Panc1 (cell line): ENCODE measurements at regions not wholly inside any gene's neighbourhood (a gene's known extent, or its start where the extent isn't known, plus 50 kb on each side); places are given as distances from the start of the nearest gene placed in this dataset.
A peak's percentile ranks its signal among the peaks of the same experiment; 100 is the strongest.

Source experiments
- ATAC-seq: fragments of 200-7000 bp; cut with Tn5 transposase; 2 replicates; pipeline ENCODE4 v1.9.1; 2020; ENCODE audit warnings: mild to moderate bottlenecking, moderate library complexity
- BruUV-seq: library from RNA; stranded (reverse); fragments of 400-500 nt; replicated peaks from 2 replicates; lab custom pipeline; 2021; lab: Mats Ljungman, UMichigan
- CTCF ChIA-PET: fragments of 300-600 bp; sonication (Branson Sonifier 250); formaldehyde crosslinking; loops from one replicate; lab custom pipeline; 2022; ENCODE audit warnings: antibody characterized with exemption; lab: Charles Lee
- POLR2A ChIA-PET: fragments of 300-600 bp; sonication (Branson Sonifier 250); formaldehyde crosslinking; loops from one replicate; lab custom pipeline; 2022; ENCODE audit warnings: antibody characterized with exemption; lab: Charles Lee
- DNase-seq: peaks from one replicate; pipeline ENCODE4 v3.0.0-alpha.2; 2010; ENCODE audit warnings: low read depth, low spot score
- H3K27ac ChIP-seq: 2 replicates; pipeline ENCODE4 v1.5.1; 2011; ENCODE audit warnings: mild to moderate bottlenecking, low read length, inconsistent platforms
- H3K27me3 ChIP-seq: fragments of 200-500 bp; sonication (Bioruptor generic); 2 replicates; pipeline ENCODE4 v1.6.0; 2014; ENCODE audit warnings: low read length, inconsistent platforms; ENCODE audit not compliant: control insufficient read depth, insufficient read depth
- H3K36me3 ChIP-seq: fragments of 200-500 bp; sonication (Bioruptor generic); 2 replicates; pipeline ENCODE4 v1.5.1; 2014; ENCODE audit warnings: inconsistent platforms, mild to moderate bottlenecking, low read length, moderate library complexity; ENCODE audit not compliant: control insufficient read depth, insufficient read depth
- H3K4me1 ChIP-seq: 2 replicates; pipeline ENCODE4 v1.5.1; 2011; ENCODE audit warnings: inconsistent platforms, mild to moderate bottlenecking, low read length, moderate library complexity; ENCODE audit not compliant: control insufficient read depth, insufficient read depth
- H3K4me3 ChIP-seq, 2 experiments: 2 replicates each; pipeline ENCODE4 v1.5.1; 2011 to 2012; ENCODE audit warnings: low read depth in 2 of 2, low read length in 2 of 2, mild to moderate bottlenecking in 2 of 2, inconsistent platforms in 1 of 2, moderate library complexity in 1 of 2
- H3K9me3 ChIP-seq: fragments of 200-500 bp; sonication (Bioruptor generic); 2 replicates; pipeline ENCODE4 v1.5.1; 2014; ENCODE audit warnings: low read depth, mild to moderate bottlenecking, inconsistent platforms, low read length, moderate library complexity; ENCODE audit not compliant: control insufficient read depth, insufficient read depth
- CTCF ChIP-seq: fragments of 450-650 bp; IDR thresholded peaks from 2 replicates; pipeline ENCODE4 v1.5.1; 2017; ENCODE audit warnings: mild to moderate bottlenecking
- POLR2AphosphoS5 ChIP-seq: IDR thresholded peaks from 2 replicates; pipeline ENCODE4 v1.6.1; 2012; ENCODE audit warnings: mild to moderate bottlenecking, low read depth, low read length, moderate library complexity
- REST ChIP-seq, 2 experiments: IDR thresholded peaks; 2 replicates each; pipeline ENCODE4 v1.6.1; 2011 to 2012; ENCODE audit warnings: low read depth in 2 of 2, control low read depth in 1 of 2, low read length in 1 of 2, mild to moderate bottlenecking in 1 of 2, moderate library complexity in 1 of 2; ENCODE audit not compliant: insufficient read depth in 1 of 2
- SIN3A ChIP-seq: IDR thresholded peaks from 2 replicates; pipeline ENCODE4 v1.6.1; 2012; ENCODE audit warnings: low read depth, mild to moderate bottlenecking, low read length, moderate library complexity, borderline replicate concordance; ENCODE audit not compliant: insufficient read depth
- TCF7L2 ChIP-seq: IDR thresholded peaks from 2 replicates; pipeline ENCODE4 v1.6.1; 2011; ENCODE audit warnings: mild to moderate bottlenecking, low read depth, low read length, inconsistent platforms
- in situ Hi-C: cut with HindIII; loops from 2 replicates; pipeline ENCODE4 v1.10.0; 2016; ENCODE audit warnings: low sequenced_read_pairs, low pct_unique_long_range_greater_than_20kb
- intact Hi-C: fragments of 100-400 bp; cut with micrococcal nuclease; formaldehyde crosslinking; loops from one replicate; pipeline ENCODE4 v1.10.0; 2022; ENCODE audit not compliant: unreplicated experiment

GRCh38 chr15:66924889-66925288 is 140.5 kb upstream of the SMAD3 start:
- Histone ChIP-seq H3K4me1 (peaks cover 16% of the 10 kb centered on the region), H3K27ac (peak overlapping the region; percentile 100; the same call in 1 of the 2 replicates), H3K27me3 (no peaks in the 10 kb centered on the region), H3K9me3 (peaks cover 4% of the 10 kb centered on the region; the same call in 1 of the 2 replicates), H3K36me3 (no peaks in the 10 kb centered on the region), H3K4me3 (no peak overlapping the region)
- ChIA-PET POLR2A (no interaction called here), CTCF (no interaction called here)
- intact Hi-C loops (no loop called here), in situ Hi-C loops (no loop called here)
- DNase-seq (no peak), ATAC-seq (no peak)
- BruUV-seq, result no TSS peak
- no peak for TF ChIP-seq REST (IDR thresholded peaks at IDR 0.05; ENCODE audit: insufficient read depth in 1 of 2, low read depth in 2 of 2, low read length in 1 of 2)
- TF ChIP-seq TCF7L2, result no peak
- no peak for TF ChIP-seq CTCF
- TF ChIP-seq POLR2AphosphoS5, result no peak
- no peak for TF ChIP-seq SIN3A

DNA sequence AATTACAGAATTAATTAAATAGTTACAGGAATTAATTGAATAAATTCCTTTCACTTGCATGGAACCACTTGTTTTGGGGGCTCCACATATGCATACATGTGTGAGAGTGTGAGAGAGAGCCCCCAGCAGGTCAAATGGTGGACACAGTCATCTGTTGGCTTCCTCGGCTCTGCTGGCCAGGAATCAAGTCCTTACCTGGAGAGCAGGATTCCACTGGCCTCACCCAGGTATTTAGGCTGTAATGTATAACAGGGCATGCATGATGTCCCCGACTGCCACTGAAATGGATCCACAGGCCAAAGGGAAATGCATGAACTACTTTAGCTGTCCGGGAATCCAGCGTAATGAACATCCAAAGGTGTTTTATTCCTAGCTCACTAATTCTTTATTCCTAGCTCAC is 139.7 kb upstream of the SMAD3 start:
- ATAC-seq, result no peak
- in situ Hi-C loops, result no loop called here
- Histone ChIP-seq H3K9me3 (peaks cover 4% of the 10 kb centered on the region; the same call in 1 of the 2 replicates), H3K36me3 (no peaks in the 10 kb centered on the region), H3K27me3 (no peaks in the 10 kb centered on the region), H3K4me1 (peaks cover 22% of the 10 kb centered on the region), H3K27ac (peak overlapping the region; percentile 100; the same call in 1 of the 2 replicates), H3K4me3 (no peak overlapping the region)
- no TSS peak for BruUV-seq
- TF ChIP-seq SIN3A, result no peak
- TF ChIP-seq TCF7L2, result no peak
- TF ChIP-seq CTCF, result no peak
- no peak for TF ChIP-seq POLR2AphosphoS5
- TF ChIP-seq REST (IDR thresholded peaks at IDR 0.05; ENCODE audit: insufficient read depth in 1 of 2, low read depth in 2 of 2, low read length in 1 of 2), result no peak
- DNase-seq, result no peak
- CTCF ChIA-PET, result no interaction called here
- POLR2A ChIA-PET, result no interaction called here
- intact Hi-C loops, result no loop called here
